ENCODE measurements at regions not wholly inside any gene's neighbourhood (a gene's known extent, or its start where the extent isn't known, plus 50 kb on each side); places are given as distances from the start of the nearest gene placed in this dataset.

GRCh38 chr12:59839514-59839913 is 243.7 kb downstream of the SLC16A7 start:
- intact Hi-C loops (cut with micrococcal nuclease): no loop called here
- Histone ChIP-seq H3K4me2 (ENCODE audit: insufficient read depth, low read length) (no peak overlapping the region), H3K4me1 (replicated peaks in 1 of 2; ENCODE audit: control insufficient read depth in 2 of 2, insufficient read depth in 2 of 2, low read length in 2 of 2) (no peaks in the 10 kb centered on the region), H4K20me1 (replicated peaks; ENCODE audit: control insufficient read depth, insufficient read depth, low read length) (no peaks in the 10 kb centered on the region), H3K27me3 (ENCODE audit: control insufficient read depth in 2 of 2, insufficient read depth in 2 of 2, low read length in 2 of 2) (no peaks in the 10 kb centered on the region), H3K36me3 (ENCODE audit: control insufficient read depth, insufficient read depth, low read length) (no peaks in the 10 kb centered on the region), H2AFZ (ENCODE audit: low read depth, low read length) (no peak overlapping the region), H3K9me3 (replicated peaks; ENCODE audit: control insufficient read depth, insufficient read depth, low read depth, low read length) (no peaks in the 10 kb centered on the region), H3K9me1 (ENCODE audit: control insufficient read depth, insufficient read depth, low read length) (no peaks in the 10 kb centered on the region), H3K79me2 (ENCODE audit: control insufficient read depth, insufficient read depth, low read length) (no peaks in the 10 kb centered on the region), H3K9ac (ENCODE audit: insufficient read depth in 1 of 2, low read depth in 2 of 2, low read length in 2 of 2) (no peak overlapping the region), H3K4me3 (no peak overlapping the region), H3K27ac (ENCODE audit: extremely low read depth, low read depth, low read length) (no peak overlapping the region)
- ChIA-PET POLR2A (no interaction called here), CTCF (ENCODE audit: low intra/inter-chr PET ratio) (no interaction called here)
- in situ Hi-C loops (cut with MboI): no loop called here
- no peak for TF ChIP-seq BCLAF1 (IDR thresholded peaks at IDR 0.05; ENCODE audit: borderline replicate concordance in 1 of 2, control insufficient read depth in 1 of 2, low read depth in 2 of 2, low read length in 1 of 2)
- TF ChIP-seq CHD1 (IDR thresholded peaks at IDR 0.05; ENCODE audit: low read length): no peak
- TF ChIP-seq MAFF (IDR thresholded peaks at IDR 0.05; ENCODE audit: low read length): no peak
- no peak for TF ChIP-seq BCL6 (CRISPR knock-in tag; IDR thresholded peaks at IDR 0.05)
- no peak for TF ChIP-seq SUPT5H (IDR thresholded peaks at IDR 0.05)
- TF ChIP-seq ZFX (CRISPR knock-in tag; IDR thresholded peaks at IDR 0.05): no peak
- no peak for TF ChIP-seq FIP1L1 (IDR thresholded peaks at IDR 0.05; ENCODE audit: low read depth, low read length, poor library complexity, severe bottlenecking)
- TF ChIP-seq ZFPM2 (CRISPR knock-in tag; IDR thresholded peaks at IDR 0.05): no peak
- no peak for TF ChIP-seq ZNF3 (CRISPR knock-in tag; IDR thresholded peaks at IDR 0.05)
- no peak for TF ChIP-seq GTF2B (IDR thresholded peaks at IDR 0.05; ENCODE audit: extremely low read depth, insufficient read length)
- TF ChIP-seq GTF2A2 (tag; IDR thresholded peaks at IDR 0.05): no peak
- no peak for TF ChIP-seq NFYB (IDR thresholded peaks at IDR 0.05; ENCODE audit: extremely low read depth, insufficient read length)
- no peak for TF ChIP-seq XRCC5 (IDR thresholded peaks at IDR 0.05; ENCODE audit: low read depth, low read length)
- no peak for TF ChIP-seq ZNF592 (IDR thresholded peaks at IDR 0.05)
- no peak for TF ChIP-seq KLF13 (tag; IDR thresholded peaks at IDR 0.05; ENCODE audit: borderline replicate concordance, low read depth)
- TF ChIP-seq ZNF324 (CRISPR knock-in tag; IDR thresholded peaks at IDR 0.05): no peak
- no peak for TF ChIP-seq ATF7 (IDR thresholded peaks at IDR 0.05)
- ATAC-seq (no peak), FAIRE-seq (no peak), DNase-seq (ENCODE audit: extremely low read depth in 1 of 4, low spot score in 3 of 4) (no peak)
- WGBS (ENCODE audit: insufficient coverage, low coverage, missing lambda C conversion rate): 0% methylated on average over 1 of the region's 1 CpG
- BruUV-seq (replicated peaks): no TSS peak

Measured in K562 (cell line).